T-helper 1 cell treated with Interleukin-12 subunit alpha and Interleukin-12 subunit beta and Interleukin-4 antibody, amounts not matched to agents 30 μg/mL and 1 μg/mL, for 36 hours (primary cell): ENCODE measurements at regions not wholly inside any gene's neighbourhood (a gene's known extent, or its start where the extent isn't known, plus 50 kb on each side); places are given as distances from the start of the nearest gene placed in this dataset.
"Not testable (repeated sequence)": the region's sequence is repeated elsewhere in the genome, so short reads cannot be mapped to it uniquely, and the experiment has no call there.

ENCODE experiments used
- H3K27ac Mint-ChIP-seq: one replicate; pipeline ENCODE4 v1.8.0; 2021; ENCODE audit warnings: mild to moderate bottlenecking, mixed read lengths
- H3K27me3 Mint-ChIP-seq: one replicate; pipeline ENCODE4 v1.8.0; 2021; ENCODE audit warnings: low read depth, mixed read lengths
- H3K36me3 Mint-ChIP-seq: one replicate; pipeline ENCODE4 v1.8.0; 2021; ENCODE audit warnings: low read depth, mixed read lengths
- H3K4me1 Mint-ChIP-seq: one replicate; pipeline ENCODE4 v1.8.0; 2021; ENCODE audit warnings: low read depth, mixed read lengths
- H3K4me3 Mint-ChIP-seq: one replicate; pipeline ENCODE4 v1.8.0; 2021; ENCODE audit warnings: mild to moderate bottlenecking, moderate library complexity, mixed read lengths
- H3K9me3 Mint-ChIP-seq: one replicate; pipeline ENCODE4 v1.8.0; 2021; ENCODE audit warnings: mixed read lengths

- Mint-ChIP-seq H3K36me3 (peaks cover 15% of the 10 kb centered on the region), H3K4me3 (no peak overlapping the region), H3K27ac (no peak overlapping the region), H3K9me3 (peaks cover 30% of the 10 kb centered on the region), H3K4me1 (peaks cover 14% of the 10 kb centered on the region), H3K27me3 (peaks cover 10% of the 10 kb centered on the region)
These were observed 79.9 kb upstream of the STK39 start for GRCh38 chr2:168327328-168327727.

- Mint-ChIP-seq H3K27ac (no peak overlapping the region), H3K4me3 (no peak overlapping the region), H3K4me1 (peaks cover 14% of the 10 kb centered on the region), H3K36me3 (peaks cover 15% of the 10 kb centered on the region), H3K27me3 (peaks cover 4% of the 10 kb centered on the region), H3K9me3 (peaks cover 30% of the 10 kb centered on the region)
These were observed 81.0 kb upstream of the STK39 start for GRCh38 chr2:168328421-168328820.

- peaks cover 12% of the 10 kb centered on the region for H3K4me1 Mint-ChIP-seq
- H3K9me3 Mint-ChIP-seq = peaks cover 30% of the 10 kb centered on the region
- H3K27me3 Mint-ChIP-seq = no peaks in the 10 kb centered on the region
- H3K27ac Mint-ChIP-seq = peak overlapping the region; percentile 47
- H3K36me3 Mint-ChIP-seq = peaks cover 15% of the 10 kb centered on the region
- H3K4me3 Mint-ChIP-seq = peak overlapping the region; percentile 40
These were observed 83.4 kb upstream of the STK39 start for GRCh38 chr2:168330624-168331423.

DNA sequence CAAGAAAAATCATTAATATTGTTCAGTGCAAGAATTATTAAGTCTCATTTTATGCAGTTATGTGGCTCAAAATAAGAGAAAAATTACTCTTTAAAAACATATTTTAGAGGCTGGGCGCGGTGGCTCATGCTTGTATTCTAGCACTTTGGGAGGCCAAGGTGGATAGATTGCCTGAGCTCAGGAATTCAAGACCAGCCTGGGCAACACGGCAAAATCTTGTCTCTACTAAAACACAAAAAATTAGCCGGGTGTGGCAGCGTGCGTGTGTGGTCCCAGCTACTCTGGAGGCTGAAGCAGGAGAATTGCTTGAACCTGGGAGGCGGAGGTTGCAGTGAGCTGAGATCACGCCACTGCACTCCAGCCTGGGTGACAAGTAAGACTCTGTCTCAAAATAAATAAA is 87.9 kb upstream of the STK39 start:
- Mint-ChIP-seq H3K9me3 (peaks cover 10% of the 10 kb centered on the region), H3K4me1 (peaks cover 14% of the 10 kb centered on the region)
- not testable (repeated sequence) for H3K27ac Mint-ChIP-seq, H3K4me3 Mint-ChIP-seq, H3K36me3 Mint-ChIP-seq, H3K27me3 Mint-ChIP-seq

- H3K27ac Mint-ChIP-seq = no peak overlapping the region
- no peaks in the 10 kb centered on the region for H3K9me3 Mint-ChIP-seq
- H3K27me3 Mint-ChIP-seq = peaks cover 5% of the 10 kb centered on the region
- no peaks in the 10 kb centered on the region for H3K36me3 Mint-ChIP-seq
- no peak overlapping the region for H3K4me3 Mint-ChIP-seq
- peaks cover 4% of the 10 kb centered on the region for H3K4me1 Mint-ChIP-seq
These were observed 89.5 kb upstream of the STK39 start for GRCh38 chr2:168336786-168337388.

GRCh38 chr2:168338292-168338691 is 90.9 kb upstream of the STK39 start:
- Mint-ChIP-seq H3K36me3 (no peaks in the 10 kb centered on the region), H3K27ac (no peak overlapping the region), H3K4me3 (no peak overlapping the region), H3K4me1 (peaks cover 4% of the 10 kb centered on the region), H3K9me3 (no peaks in the 10 kb centered on the region), H3K27me3 (peaks cover 5% of the 10 kb centered on the region)

DNA sequence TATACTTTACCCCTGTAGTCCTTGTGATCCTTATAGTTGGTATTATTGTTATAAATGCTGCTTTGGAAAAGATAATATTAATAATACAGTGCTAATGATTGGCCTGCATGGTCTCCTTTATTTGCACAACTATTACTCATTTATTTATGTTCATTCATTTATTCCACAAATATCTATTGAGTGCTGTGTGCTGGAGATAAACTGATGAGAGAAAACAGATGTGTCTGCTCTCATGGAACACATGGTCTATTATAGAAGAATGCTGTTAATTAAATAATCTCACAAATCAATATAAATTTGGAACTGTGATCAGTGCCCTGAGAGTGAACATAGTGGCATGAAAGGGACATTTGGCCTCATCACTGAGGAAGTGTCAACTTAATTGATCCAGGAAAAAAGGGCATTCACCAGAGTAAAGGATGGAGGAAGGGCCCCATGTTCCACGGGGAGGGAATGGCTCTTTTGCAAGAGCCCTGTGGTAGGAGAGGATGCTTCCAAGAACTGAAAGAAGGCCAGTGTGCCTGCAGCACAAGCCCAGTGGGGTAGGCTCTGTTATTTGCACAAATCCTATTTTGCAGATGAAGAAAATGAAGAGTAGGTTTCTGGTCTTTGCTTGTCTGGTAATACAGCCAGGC is 91.5 kb upstream of the STK39 start:
- no peaks in the 10 kb centered on the region for H3K9me3 Mint-ChIP-seq
- no peak overlapping the region for H3K27ac Mint-ChIP-seq
- peaks cover 5% of the 10 kb centered on the region for H3K27me3 Mint-ChIP-seq
- H3K36me3 Mint-ChIP-seq = no peaks in the 10 kb centered on the region
- no peak overlapping the region for H3K4me3 Mint-ChIP-seq
- H3K4me1 Mint-ChIP-seq = peaks cover 4% of the 10 kb centered on the region

DNA sequence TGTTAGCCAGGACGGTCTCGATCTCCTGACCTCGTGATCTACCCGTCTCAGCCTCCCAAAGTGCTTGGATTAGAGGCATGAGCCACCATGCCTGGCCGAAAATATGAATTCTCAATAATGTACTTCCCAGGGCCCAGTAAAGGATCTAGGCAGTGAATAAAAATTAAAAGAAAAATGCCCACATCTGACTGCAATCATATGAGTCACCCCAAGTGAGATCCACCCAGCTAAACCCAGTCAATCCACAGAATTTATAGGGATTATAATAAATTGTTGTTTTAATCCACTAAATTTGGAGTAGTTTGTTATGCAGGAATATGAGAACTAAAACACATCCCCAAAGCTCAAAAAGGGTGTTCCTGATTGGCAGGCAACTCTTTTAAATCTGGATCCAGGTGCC is 93.5 kb upstream of the STK39 start:
- H3K9me3 Mint-ChIP-seq = no peaks in the 10 kb centered on the region
- H3K27ac Mint-ChIP-seq = no peak overlapping the region
- peaks cover 4% of the 10 kb centered on the region for H3K4me1 Mint-ChIP-seq
- no peak overlapping the region for H3K4me3 Mint-ChIP-seq
- H3K36me3 Mint-ChIP-seq = no peaks in the 10 kb centered on the region
- peaks cover 9% of the 10 kb centered on the region for H3K27me3 Mint-ChIP-seq

DNA sequence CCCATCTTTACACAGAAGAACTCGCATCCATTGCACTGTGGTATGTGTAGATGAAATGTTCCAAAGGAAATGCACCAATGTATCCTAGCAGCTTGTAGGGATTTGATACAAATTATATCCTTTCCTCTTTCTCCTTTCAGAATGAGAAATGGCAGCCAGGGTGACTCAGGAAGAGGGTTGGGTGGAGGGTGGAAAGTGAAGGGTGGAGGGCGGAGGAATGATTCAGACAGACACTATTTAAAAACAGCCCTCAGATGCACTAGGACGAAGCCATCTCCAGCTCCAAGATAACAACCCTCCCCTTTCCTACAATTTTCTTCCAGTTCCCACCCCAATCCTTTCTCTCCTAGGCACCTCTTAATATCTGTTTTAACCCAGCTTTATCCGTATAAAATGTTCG is 96.2 kb upstream of the STK39 start:
- Mint-ChIP-seq H3K9me3 (no peaks in the 10 kb centered on the region), H3K27ac (no peak overlapping the region), H3K36me3 (no peaks in the 10 kb centered on the region), H3K4me3 (no peak overlapping the region), H3K4me1 (peaks cover 5% of the 10 kb centered on the region), H3K27me3 (peaks cover 9% of the 10 kb centered on the region)

GRCh38 chr2:168344706-168345105 is 97.3 kb upstream of the STK39 start:
- H3K9me3 Mint-ChIP-seq = no peaks in the 10 kb centered on the region

DNA sequence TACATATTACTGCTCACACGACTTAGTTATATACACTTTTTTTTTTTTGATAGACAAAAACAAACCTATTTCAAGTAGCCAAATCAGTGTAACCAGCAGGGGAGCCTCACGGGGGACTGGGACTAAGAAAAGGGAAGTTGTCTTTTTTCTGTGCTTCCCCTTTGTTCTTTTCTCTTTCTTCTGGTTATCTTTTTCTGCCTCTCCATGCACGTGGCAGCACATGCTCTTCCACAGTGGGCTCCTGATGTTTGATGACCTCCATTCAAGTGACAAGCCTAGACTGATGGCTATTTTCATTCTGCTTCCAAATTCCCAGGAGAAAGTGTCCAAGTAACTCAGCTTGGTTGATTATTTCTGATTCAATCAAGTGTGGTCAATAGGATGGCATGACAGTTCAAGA is 98.2 kb upstream of the STK39 start:
- H3K36me3 Mint-ChIP-seq = no peaks in the 10 kb centered on the region
- no peaks in the 10 kb centered on the region for H3K9me3 Mint-ChIP-seq
- no peak overlapping the region for H3K4me3 Mint-ChIP-seq
- no peak overlapping the region for H3K27ac Mint-ChIP-seq
- H3K27me3 Mint-ChIP-seq = peaks cover 13% of the 10 kb centered on the region
- H3K4me1 Mint-ChIP-seq = peaks cover 5% of the 10 kb centered on the region

More at GRCh38 chr2:168344706-168345105, 97.3 kb upstream of the STK39 start:
- no peak overlapping the region for H3K27ac Mint-ChIP-seq
- peaks cover 5% of the 10 kb centered on the region for H3K4me1 Mint-ChIP-seq
- no peaks in the 10 kb centered on the region for H3K36me3 Mint-ChIP-seq
- H3K27me3 Mint-ChIP-seq = peaks cover 9% of the 10 kb centered on the region
- H3K4me3 Mint-ChIP-seq = no peak overlapping the region

GRCh38 chr2:168346725-168347477 is 99.5 kb upstream of the STK39 start:
- no peaks in the 10 kb centered on the region for H3K9me3 Mint-ChIP-seq
- H3K36me3 Mint-ChIP-seq = no peaks in the 10 kb centered on the region
- H3K4me1 Mint-ChIP-seq = peaks cover 5% of the 10 kb centered on the region
- H3K27ac Mint-ChIP-seq = peak overlapping the region; percentile 2
- H3K4me3 Mint-ChIP-seq = peak overlapping the region; percentile 83
- H3K27me3 Mint-ChIP-seq = peaks cover 8% of the 10 kb centered on the region

- Mint-ChIP-seq H3K27me3 (peaks cover 8% of the 10 kb centered on the region), H3K36me3 (no peaks in the 10 kb centered on the region), H3K9me3 (peaks cover 2% of the 10 kb centered on the region), H3K27ac (no peak overlapping the region), H3K4me1 (peaks cover 5% of the 10 kb centered on the region), H3K4me3 (no peak overlapping the region)
These were observed 100.7 kb upstream of the STK39 start for GRCh38 chr2:168348076-168348475.

GRCh38 chr2:168350380-168350779 is 103.0 kb upstream of the STK39 start:
- Mint-ChIP-seq H3K9me3 (peaks cover 9% of the 10 kb centered on the region), H3K27me3 (peaks cover 17% of the 10 kb centered on the region), H3K36me3 (no peaks in the 10 kb centered on the region), H3K4me1 (peaks cover 10% of the 10 kb centered on the region), H3K4me3 (no peak overlapping the region), H3K27ac (no peak overlapping the region)
